MM.1S (cell line): ENCODE measurements at regions not wholly inside any gene's neighbourhood (a gene's known extent, or its start where the extent isn't known, plus 50 kb on each side); places are given as distances from the start of the nearest gene placed in this dataset.
"Not testable (repeated sequence)": the region's sequence is repeated elsewhere in the genome, so short reads cannot be mapped to it uniquely, and the experiment has no call there.

Experiments used
- DNase-seq: peaks from one replicate; pipeline ENCODE4 v3.0.0-alpha.2; 2015
- H2AFZ ChIP-seq: fragments of 300-600 bp; sonication (generic); 2 replicates; pipeline ENCODE4 v1.6.0; 2016; ENCODE audit warnings: antibody characterized with exemption, low read length
- H3F3A ChIP-seq: fragments of 300-600 bp; sonication (generic); 2 replicates; pipeline ENCODE4 v1.6.1; 2016; ENCODE audit warnings: mild to moderate bottlenecking, antibody characterized with exemption, low read length, moderate library complexity, mixed read lengths; ENCODE audit not compliant: insufficient read depth
- H3K27ac ChIP-seq: fragments of 300-600 bp; sonication (generic); 2 replicates; pipeline ENCODE4 v1.5.1; 2016; ENCODE audit warnings: mild to moderate bottlenecking, low read length
- H3K27me3 ChIP-seq: fragments of 300-600 bp; sonication (generic); replicated peaks from 2 replicates; pipeline ENCODE4 v1.6.0; 2016; ENCODE audit warnings: low read length; ENCODE audit not compliant: insufficient read depth
- H3K36me3 ChIP-seq: fragments of 300-600 bp; sonication (generic); replicated peaks from 2 replicates; pipeline ENCODE4 v1.6.1; 2016; ENCODE audit warnings: mild to moderate bottlenecking, low read length, mixed read lengths; ENCODE audit not compliant: insufficient read depth
- H3K4me1 ChIP-seq: fragments of 300-600 bp; sonication (generic); 2 replicates; pipeline ENCODE4 v1.6.1; 2016; ENCODE audit warnings: low read length, mixed read lengths
- H3K4me2 ChIP-seq: fragments of 300-600 bp; sonication (generic); 2 replicates; pipeline ENCODE4 v1.6.0; 2016; ENCODE audit warnings: low read depth, low read length
- H3K4me3 ChIP-seq: fragments of 300-600 bp; sonication (generic); 2 replicates; pipeline ENCODE4 v1.5.1; 2016; ENCODE audit warnings: low read length, mixed read lengths
- H3K79me2 ChIP-seq: fragments of 300-600 bp; sonication (generic); 2 replicates; pipeline ENCODE4 v1.6.1; 2016; ENCODE audit warnings: mixed run types, low read length, mixed read lengths
- H3K9ac ChIP-seq: fragments of 300-600 bp; sonication (generic); 2 replicates; pipeline ENCODE4 v1.6.1; 2016; ENCODE audit warnings: low read length, mixed read lengths
- H3K9me2 ChIP-seq: fragments of 300-600 bp; sonication (generic); replicated peaks from 2 replicates; pipeline ENCODE4 v1.6.1; 2016; ENCODE audit warnings: mild to moderate bottlenecking, low read length, mixed read lengths; ENCODE audit not compliant: insufficient read depth
- H3K9me3 ChIP-seq: fragments of 300-600 bp; sonication (generic); replicated peaks from 2 replicates; pipeline ENCODE4 v1.6.1; 2016; ENCODE audit warnings: mild to moderate bottlenecking, low read length, mixed read lengths; ENCODE audit not compliant: insufficient read depth
- H4K20me1 ChIP-seq: fragments of 300-600 bp; sonication (generic); 2 replicates; pipeline ENCODE4 v1.6.1; 2016; ENCODE audit warnings: mild to moderate bottlenecking, low read length, moderate library complexity, mixed read lengths; ENCODE audit not compliant: insufficient read depth
- EZH2 ChIP-seq: fragments of 300-600 bp; sonication (generic); optimal IDR thresholded peaks from 2 replicates; pipeline ENCODE3; 2017; ENCODE audit warnings: low read depth, mild to moderate bottlenecking, antibody characterized with exemption, low read length, mixed read lengths
- EZH2phosphoT487 ChIP-seq: fragments of 300-600 bp; sonication (generic); IDR thresholded peaks from 2 replicates; pipeline ENCODE4 v1.6.1; 2018; ENCODE audit warnings: antibody characterized with exemption, low read length
- TF ChIP-seq, protein P1 (sequence below): fragments of 300-600 bp; sonication (generic); IDR thresholded peaks from 2 replicates; pipeline ENCODE4 v1.5.1; 2016; ENCODE audit warnings: antibody characterized with exemption, low read length, mixed read lengths

DNA sequence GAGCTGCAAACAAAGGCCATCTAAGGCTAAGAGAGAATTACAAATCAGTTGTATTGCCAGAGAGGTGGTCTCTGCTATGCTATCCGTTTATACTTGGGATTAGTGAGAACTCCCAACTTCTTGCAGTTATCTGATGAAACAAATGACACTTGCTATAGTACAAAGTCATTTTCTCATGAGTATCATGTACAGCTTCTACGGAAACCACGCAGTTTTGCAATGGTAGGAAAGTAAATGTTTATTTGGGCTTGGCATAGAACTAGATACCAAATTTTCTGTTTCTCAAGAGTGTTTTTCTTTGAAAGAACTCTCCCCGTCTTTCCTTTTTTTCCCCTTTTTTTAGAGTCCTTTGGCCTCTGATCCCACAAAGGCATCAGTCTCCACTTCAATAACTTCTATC lies 128.2 kb upstream of the ENPEP start:
- DNase-seq = no peak
- Histone ChIP-seq H4K20me1 (no peaks in the 10 kb centered on the region), H2AFZ (no peak overlapping the region), H3K9ac (no peak overlapping the region), H3F3A (no peaks in the 10 kb centered on the region), H3K9me2 (no peaks in the 10 kb centered on the region), H3K27ac (no peak overlapping the region), H3K4me2 (no peak overlapping the region), H3K27me3 (no peaks in the 10 kb centered on the region), H3K4me1 (no peaks in the 10 kb centered on the region), H3K4me3 (no peak overlapping the region), H3K79me2 (no peaks in the 10 kb centered on the region), H3K36me3 (no peaks in the 10 kb centered on the region), H3K9me3 (no peaks in the 10 kb centered on the region)
- TF ChIP-seq EZH2 = no peak
- TF ChIP-seq EZH2phosphoT487 = no peak
- TF ChIP-seq, protein P1, sequence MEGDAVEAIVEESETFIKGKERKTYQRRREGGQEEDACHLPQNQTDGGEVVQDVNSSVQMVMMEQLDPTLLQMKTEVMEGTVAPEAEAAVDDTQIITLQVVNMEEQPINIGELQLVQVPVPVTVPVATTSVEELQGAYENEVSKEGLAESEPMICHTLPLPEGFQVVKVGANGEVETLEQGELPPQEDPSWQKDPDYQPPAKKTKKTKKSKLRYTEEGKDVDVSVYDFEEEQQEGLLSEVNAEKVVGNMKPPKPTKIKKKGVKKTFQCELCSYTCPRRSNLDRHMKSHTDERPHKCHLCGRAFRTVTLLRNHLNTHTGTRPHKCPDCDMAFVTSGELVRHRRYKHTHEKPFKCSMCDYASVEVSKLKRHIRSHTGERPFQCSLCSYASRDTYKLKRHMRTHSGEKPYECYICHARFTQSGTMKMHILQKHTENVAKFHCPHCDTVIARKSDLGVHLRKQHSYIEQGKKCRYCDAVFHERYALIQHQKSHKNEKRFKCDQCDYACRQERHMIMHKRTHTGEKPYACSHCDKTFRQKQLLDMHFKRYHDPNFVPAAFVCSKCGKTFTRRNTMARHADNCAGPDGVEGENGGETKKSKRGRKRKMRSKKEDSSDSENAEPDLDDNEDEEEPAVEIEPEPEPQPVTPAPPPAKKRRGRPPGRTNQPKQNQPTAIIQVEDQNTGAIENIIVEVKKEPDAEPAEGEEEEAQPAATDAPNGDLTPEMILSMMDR = no peak

DNA sequence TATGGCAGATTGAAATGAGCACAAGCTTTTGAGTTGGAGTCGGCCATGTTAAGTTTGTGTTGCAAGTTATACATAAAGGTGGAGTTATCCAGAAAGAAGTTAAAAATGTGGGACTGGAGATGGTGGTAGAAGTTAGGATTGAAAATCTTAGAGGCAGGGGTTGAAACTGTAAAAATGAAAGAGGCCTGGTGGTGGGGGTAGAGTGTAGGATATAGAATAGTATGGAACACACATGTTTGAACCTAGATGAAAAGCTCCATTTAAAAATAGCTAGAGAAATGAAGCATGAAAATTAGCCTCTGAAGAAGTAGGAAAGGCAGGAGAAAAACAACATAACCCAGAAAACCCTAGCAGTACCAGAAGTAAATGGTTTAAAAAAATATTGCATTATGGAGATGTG lies 131.8 kb upstream of the ENPEP start:
- peak; percentile 39 for DNase-seq
- Histone ChIP-seq H3K4me3 (no peak overlapping the region), H3K36me3 (no peaks in the 10 kb centered on the region), H3K4me1 (0 out of 2 replicates have a peak, but pooled peaks cover 3% of the 10 kb centered on the region), H3K79me2 (no peaks in the 10 kb centered on the region), H3K27ac (no peak overlapping the region), H3K9ac (no peak overlapping the region), H3K27me3 (no peaks in the 10 kb centered on the region), H3K9me2 (no peaks in the 10 kb centered on the region), H2AFZ (no peak overlapping the region), H3K9me3 (no peaks in the 10 kb centered on the region), H3F3A (no peaks in the 10 kb centered on the region), H3K4me2 (no peak overlapping the region), H4K20me1 (no peaks in the 10 kb centered on the region)
- no peak for TF ChIP-seq EZH2
- TF ChIP-seq EZH2phosphoT487 = no peak
- TF ChIP-seq, protein P1 = peak; percentile 49

DNA sequence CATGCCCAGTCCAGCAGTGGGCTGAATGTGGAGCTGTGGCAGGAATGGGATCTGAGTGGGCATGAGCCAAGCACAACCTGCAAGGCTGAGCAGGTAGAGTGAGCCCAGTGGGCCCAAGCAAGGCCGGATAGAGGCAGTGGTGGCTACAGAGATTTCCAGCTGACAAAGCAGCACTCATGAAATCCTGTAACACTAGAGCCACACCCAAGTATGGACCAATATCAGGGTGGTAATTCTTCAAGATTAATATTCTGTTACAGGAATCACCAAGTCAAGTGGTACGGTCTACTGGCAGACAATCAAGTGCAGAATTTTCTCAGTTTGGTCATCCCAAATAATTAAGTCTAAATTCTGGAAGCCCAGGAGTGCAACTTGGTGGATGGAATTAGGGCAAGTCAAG lies 132.4 kb upstream of the ENPEP start:
- TF ChIP-seq, protein P1 = no peak
- no peak for TF ChIP-seq EZH2
- TF ChIP-seq EZH2phosphoT487 = no peak
- Histone ChIP-seq H3K9me3 (no peaks in the 10 kb centered on the region), H3K36me3 (no peaks in the 10 kb centered on the region), H3F3A (no peaks in the 10 kb centered on the region), H3K27ac (no peak overlapping the region), H3K9me2 (no peaks in the 10 kb centered on the region), H3K9ac (no peak overlapping the region), H3K4me2 (no peak overlapping the region), H3K4me3 (no peak overlapping the region), H2AFZ (no peak overlapping the region), H3K4me1 (0 out of 2 replicates have a peak, but pooled peaks cover 3% of the 10 kb centered on the region), H3K27me3 (no peaks in the 10 kb centered on the region), H4K20me1 (no peaks in the 10 kb centered on the region), H3K79me2 (no peaks in the 10 kb centered on the region)
- no peak for DNase-seq

DNA sequence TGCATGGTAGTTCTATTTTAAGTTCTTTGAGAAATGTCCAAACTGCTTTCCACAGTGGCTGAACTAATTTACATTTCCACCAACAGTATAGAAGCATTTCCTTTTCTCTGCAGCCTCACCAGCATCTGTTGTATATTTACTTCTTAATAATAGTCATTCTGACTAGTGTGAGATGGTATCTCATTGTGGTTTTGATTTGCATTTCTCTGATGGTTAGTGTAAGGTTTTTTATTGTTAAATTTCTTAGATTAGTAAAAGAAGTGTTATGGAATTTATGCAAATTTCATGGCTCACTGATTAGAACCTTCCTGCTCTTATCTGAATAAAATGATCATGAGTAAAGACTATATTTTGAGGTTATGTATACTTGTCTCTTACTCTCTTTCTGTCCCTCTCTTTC lies 134.8 kb upstream of the ENPEP start:
- H3K79me2 ChIP-seq, H3K4me2 ChIP-seq, H3K9ac ChIP-seq, H3F3A ChIP-seq, H3K27me3 ChIP-seq, H3K27ac ChIP-seq, H3K4me1 ChIP-seq, H3K36me3 ChIP-seq, H4K20me1 ChIP-seq, H2AFZ ChIP-seq, H3K4me3 ChIP-seq, H3K9me2 ChIP-seq, H3K9me3 ChIP-seq: not testable (repeated sequence)
- DNase-seq = peak; percentile 18
